ENCODE measurements at regions not wholly inside any gene's neighbourhood (a gene's known extent, or its start where the extent isn't known, plus 50 kb on each side); places are given as distances from the start of the nearest gene placed in this dataset.

DNA sequence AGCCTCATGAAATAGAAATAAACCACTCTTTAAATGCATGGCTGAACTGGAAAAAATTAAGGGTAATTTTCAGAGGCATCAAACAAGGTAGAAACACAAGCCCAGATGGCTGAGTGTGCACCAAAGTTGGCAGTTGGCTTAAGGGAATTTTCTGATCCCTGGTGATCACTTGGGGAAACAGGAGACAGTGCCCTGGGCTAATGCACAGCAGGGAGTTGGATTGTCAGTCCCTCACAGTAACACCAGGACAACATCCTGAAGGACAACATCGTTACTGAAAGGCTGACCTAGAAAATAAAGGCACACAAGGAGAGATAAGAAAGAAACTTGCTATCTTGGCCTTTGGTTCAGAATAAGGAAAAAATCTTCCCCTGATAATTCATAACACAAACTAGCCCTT, 417.0 kb downstream of the SLC4A3 start:
- Histone ChIP-seq H3K27ac (ENCODE audit: low read depth, low read length) (peak overlapping the region; percentile 44; the same call in 1 of the 2 replicates), H3K4me1 (ENCODE audit: control insufficient read depth, insufficient read depth, low read length) (peaks cover 30% of the 10 kb centered on the region), H3K36me3 (ENCODE audit: control insufficient read depth, insufficient read depth, low read length) (no peaks in the 10 kb centered on the region), H3K9me3 (ENCODE audit: control insufficient read depth, insufficient read depth, low read depth, low read length) (no peaks in the 10 kb centered on the region), H3K27me3 (ENCODE audit: control insufficient read depth, insufficient read depth, low read length) (no peaks in the 10 kb centered on the region), H3K4me3 (ENCODE audit: low read depth, low read length) (no peak overlapping the region), H3K9ac (ENCODE audit: low read length) (no peak overlapping the region)

DNA sequence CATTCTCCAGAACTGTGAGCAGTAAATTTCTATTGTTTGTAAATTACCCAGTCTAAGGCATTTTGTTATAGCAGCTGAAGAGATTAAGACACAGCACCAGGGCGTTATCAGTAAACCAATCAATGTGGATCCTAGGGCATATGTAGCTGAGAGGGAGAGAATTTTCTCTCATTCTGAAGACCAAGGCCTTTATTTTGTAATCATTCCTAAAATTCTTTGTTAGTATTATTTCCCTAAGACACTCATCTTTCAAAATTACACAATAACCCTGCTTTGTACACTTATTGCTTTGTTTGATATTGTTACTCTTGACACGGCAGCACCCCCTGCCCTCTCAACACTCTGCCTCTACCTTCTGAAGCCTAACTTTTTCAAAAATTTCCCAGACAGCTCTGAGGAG, 419.1 kb downstream of the SLC4A3 start:
- Histone ChIP-seq H3K4me3 (ENCODE audit: low read depth, low read length) (no peak overlapping the region), H3K27me3 (ENCODE audit: control insufficient read depth, insufficient read depth, low read length) (no peaks in the 10 kb centered on the region), H3K9me3 (ENCODE audit: control insufficient read depth, insufficient read depth, low read depth, low read length) (no peaks in the 10 kb centered on the region), H3K27ac (ENCODE audit: low read depth, low read length) (no peak overlapping the region), H3K36me3 (ENCODE audit: control insufficient read depth, insufficient read depth, low read length) (no peaks in the 10 kb centered on the region), H3K9ac (ENCODE audit: low read length) (no peak overlapping the region), H3K4me1 (ENCODE audit: control insufficient read depth, insufficient read depth, low read length) (peaks cover 25% of the 10 kb centered on the region)

DNA sequence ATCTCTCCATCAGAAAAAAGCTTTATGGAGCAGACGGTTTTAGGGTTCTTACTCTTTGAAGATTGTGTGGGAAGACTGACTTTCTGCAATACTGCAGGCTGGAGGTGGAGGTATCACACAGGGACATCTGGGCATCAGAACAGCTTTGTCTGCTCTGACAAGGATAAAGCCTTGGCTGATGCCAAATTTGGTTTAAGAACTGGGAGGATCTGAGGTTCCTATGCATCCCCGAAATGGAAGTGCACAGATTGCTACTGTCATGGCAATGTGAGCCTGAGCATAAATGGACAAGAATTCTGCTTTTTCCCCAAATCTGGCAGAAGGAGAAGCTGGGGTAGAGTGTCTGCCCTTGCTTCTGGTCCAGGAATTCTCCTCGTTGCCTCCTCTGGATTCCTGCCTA, 424.3 kb downstream of the SLC4A3 start:
- no peak overlapping the region for H3K4me3 ChIP-seq (ENCODE audit: low read depth, low read length)
- H3K27ac ChIP-seq (ENCODE audit: low read depth, low read length), result no peak overlapping the region
- no peaks in the 10 kb centered on the region for H3K27me3 ChIP-seq (ENCODE audit: control insufficient read depth, insufficient read depth, low read length)
- no peak overlapping the region for H3K9ac ChIP-seq (ENCODE audit: low read length)
- H3K36me3 ChIP-seq (ENCODE audit: control insufficient read depth, insufficient read depth, low read length), result no peaks in the 10 kb centered on the region
- no peaks in the 10 kb centered on the region for H3K4me1 ChIP-seq (ENCODE audit: control insufficient read depth, insufficient read depth, low read length)
- H3K9me3 ChIP-seq (ENCODE audit: control insufficient read depth, insufficient read depth, low read depth, low read length), result peaks cover 11% of the 10 kb centered on the region; the same call in 1 of the 2 replicates

DNA sequence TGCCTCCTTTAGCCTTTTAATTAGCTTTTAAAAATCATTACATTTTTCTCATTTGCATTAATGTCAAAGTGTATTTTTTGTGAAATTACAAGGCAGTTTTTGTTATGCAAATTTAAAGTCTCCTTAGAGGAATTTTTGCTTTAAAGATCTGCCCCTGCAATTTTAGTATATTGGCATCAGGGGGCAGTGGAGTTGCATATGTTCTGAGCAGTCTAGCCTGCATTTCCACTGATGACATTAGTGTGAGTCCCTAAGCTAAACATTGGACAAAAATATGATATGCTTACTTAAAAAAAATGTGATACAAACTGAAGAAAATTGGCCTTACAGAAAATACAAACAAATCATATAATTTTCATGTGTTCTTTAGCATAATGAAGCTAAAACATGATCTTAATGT, 426.5 kb downstream of the SLC4A3 start:
- Histone ChIP-seq H3K4me1 (ENCODE audit: control insufficient read depth, insufficient read depth, low read length) (no peaks in the 10 kb centered on the region), H3K4me3 (ENCODE audit: low read depth, low read length) (no peak overlapping the region), H3K36me3 (ENCODE audit: control insufficient read depth, insufficient read depth, low read length) (no peaks in the 10 kb centered on the region), H3K9me3 (ENCODE audit: control insufficient read depth, insufficient read depth, low read depth, low read length) (peaks cover 11% of the 10 kb centered on the region; the same call in 1 of the 2 replicates), H3K27ac (ENCODE audit: low read depth, low read length) (no peak overlapping the region), H3K27me3 (ENCODE audit: control insufficient read depth, insufficient read depth, low read length) (no peaks in the 10 kb centered on the region), H3K9ac (ENCODE audit: low read length) (no peak overlapping the region)

DNA sequence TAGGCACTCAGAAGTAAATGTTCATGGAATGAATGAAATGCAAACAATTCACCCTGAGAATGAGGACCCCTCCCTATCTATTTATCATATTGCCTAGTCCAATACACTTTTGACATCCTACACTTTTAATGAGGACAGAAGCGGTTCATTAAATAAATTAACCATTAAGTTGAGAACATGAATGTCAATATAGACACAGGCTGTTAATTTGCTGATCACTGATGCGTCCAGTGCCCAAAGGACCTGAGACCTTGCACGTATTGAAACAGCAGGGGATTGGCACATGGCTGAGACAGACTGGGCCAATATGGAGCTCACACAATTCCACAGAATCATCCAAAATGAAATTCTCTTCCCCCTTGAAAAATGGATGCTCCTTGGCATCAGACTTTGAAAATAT, 430.0 kb downstream of the SLC4A3 start:
- no peak overlapping the region for H3K4me3 ChIP-seq (ENCODE audit: low read depth, low read length)
- no peak overlapping the region for H3K9ac ChIP-seq (ENCODE audit: low read length)
- no peaks in the 10 kb centered on the region for H3K27me3 ChIP-seq (ENCODE audit: control insufficient read depth, insufficient read depth, low read length)
- peaks cover 11% of the 10 kb centered on the region; the same call in 1 of the 2 replicates for H3K9me3 ChIP-seq (ENCODE audit: control insufficient read depth, insufficient read depth, low read depth, low read length)
- H3K36me3 ChIP-seq (ENCODE audit: control insufficient read depth, insufficient read depth, low read length), result no peaks in the 10 kb centered on the region
- no peak overlapping the region for H3K27ac ChIP-seq (ENCODE audit: low read depth, low read length)
- H3K4me1 ChIP-seq (ENCODE audit: control insufficient read depth, insufficient read depth, low read length), result no peaks in the 10 kb centered on the region

DNA sequence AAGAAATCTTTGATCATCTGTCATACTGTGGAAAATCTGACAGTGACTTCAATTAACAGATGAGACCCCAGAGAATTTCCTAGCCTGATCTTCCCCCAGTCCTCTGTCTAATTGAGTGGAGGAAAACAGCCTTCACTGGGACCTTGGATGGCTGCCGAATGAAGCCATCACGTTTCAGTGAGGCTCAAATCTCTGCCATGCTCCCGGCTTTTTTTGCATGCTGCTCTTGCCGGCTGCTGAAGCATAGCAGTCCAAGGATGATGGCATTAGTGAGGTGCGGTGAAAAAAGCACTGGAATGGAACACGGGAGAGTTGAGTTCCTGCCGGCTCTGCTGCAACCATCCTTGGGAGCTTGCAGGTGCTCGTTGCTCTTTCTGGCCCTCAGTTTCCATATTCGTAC, 430.5 kb downstream of the SLC4A3 start:
- H3K4me3 ChIP-seq (ENCODE audit: low read depth, low read length), result no peak overlapping the region

DNA sequence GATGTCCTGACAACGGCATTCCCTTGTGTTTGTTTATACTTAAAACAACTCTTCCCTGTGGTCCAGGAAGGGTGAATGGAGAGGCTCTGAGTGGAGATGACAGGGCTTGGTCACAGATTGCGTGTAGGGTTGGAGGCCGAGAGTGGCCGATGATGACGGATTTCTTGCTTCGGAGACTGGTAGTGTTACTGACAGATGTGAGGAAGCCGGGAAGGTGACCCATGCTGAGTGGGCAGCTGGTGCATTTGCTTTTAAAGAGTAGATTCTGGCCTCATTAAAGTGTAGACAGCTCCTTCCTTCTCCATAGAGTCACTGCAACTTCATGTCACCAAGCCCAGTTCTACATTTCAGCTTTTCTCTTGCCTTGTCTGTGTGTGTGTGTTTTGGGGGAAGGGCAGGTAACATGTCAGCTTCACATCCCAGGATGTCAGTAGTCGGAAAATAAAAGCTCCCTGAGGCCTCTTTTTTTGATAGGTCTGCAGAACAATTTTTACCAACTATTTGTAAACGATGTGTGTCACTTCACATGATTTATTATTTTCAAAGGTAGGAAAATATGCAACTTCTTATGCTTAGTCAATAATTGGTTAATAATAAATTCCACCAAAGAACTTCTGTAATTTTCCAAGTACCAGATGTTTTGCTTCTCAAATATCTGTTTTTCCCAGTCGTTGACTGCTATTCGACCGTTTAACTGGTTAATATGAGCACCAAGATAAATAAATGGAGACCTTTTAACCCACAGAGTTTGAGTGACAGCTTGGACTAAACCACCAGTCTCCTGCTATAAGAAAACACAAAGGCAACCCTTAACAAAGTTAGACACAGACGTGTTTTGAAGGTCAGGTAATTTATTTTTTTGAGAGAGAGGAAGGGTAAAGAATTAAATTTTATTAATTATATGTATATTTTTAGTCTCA, 436.9 kb downstream of the SLC4A3 start:
- H3K4me1 ChIP-seq (ENCODE audit: control insufficient read depth, insufficient read depth, low read length), result no peaks in the 10 kb centered on the region
- H3K4me3 ChIP-seq (ENCODE audit: low read depth, low read length), result no peak overlapping the region
- no peak overlapping the region for H3K27ac ChIP-seq (ENCODE audit: low read depth, low read length)
- H3K27me3 ChIP-seq (ENCODE audit: control insufficient read depth, insufficient read depth, low read length), result no peaks in the 10 kb centered on the region
- H3K9ac ChIP-seq (ENCODE audit: low read length), result no peak overlapping the region
- no peaks in the 10 kb centered on the region for H3K9me3 ChIP-seq (ENCODE audit: control insufficient read depth, insufficient read depth, low read depth, low read length)
- no peaks in the 10 kb centered on the region for H3K36me3 ChIP-seq (ENCODE audit: control insufficient read depth, insufficient read depth, low read length)

More for the DNA sequence above, 430.5 kb downstream of the SLC4A3 start:
- H3K4me1 ChIP-seq (ENCODE audit: control insufficient read depth, insufficient read depth, low read length), result no peaks in the 10 kb centered on the region
- H3K9me3 ChIP-seq (ENCODE audit: control insufficient read depth, insufficient read depth, low read depth, low read length), result peaks cover 9% of the 10 kb centered on the region; the same call in 1 of the 2 replicates
- H3K9ac ChIP-seq (ENCODE audit: low read length), result no peak overlapping the region
- H3K36me3 ChIP-seq (ENCODE audit: control insufficient read depth, insufficient read depth, low read length), result no peaks in the 10 kb centered on the region
- H3K27me3 ChIP-seq (ENCODE audit: control insufficient read depth, insufficient read depth, low read length), result no peaks in the 10 kb centered on the region
- no peak overlapping the region for H3K27ac ChIP-seq (ENCODE audit: low read depth, low read length)

DNA sequence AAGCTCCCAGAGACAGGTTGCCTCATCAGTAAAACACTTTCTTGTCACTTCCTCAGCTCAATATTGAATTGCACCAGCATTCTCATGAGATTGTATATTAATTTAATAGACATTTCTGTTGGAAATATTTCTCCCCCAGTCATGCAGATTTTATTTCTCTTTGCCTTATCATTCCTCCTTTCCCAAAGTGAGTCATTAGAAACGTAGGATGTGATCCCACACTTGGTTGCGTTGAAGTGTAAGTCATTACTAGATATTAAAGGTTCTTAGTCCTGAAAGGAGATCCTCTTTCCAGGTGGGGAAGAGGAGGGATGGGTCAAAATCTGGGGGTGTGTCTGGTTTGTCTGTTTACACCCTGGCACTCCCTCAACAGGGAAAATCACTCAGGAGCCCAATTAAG, 438.2 kb downstream of the SLC4A3 start:
- Histone ChIP-seq H3K9ac (ENCODE audit: low read length) (no peak overlapping the region), H3K9me3 (ENCODE audit: control insufficient read depth, insufficient read depth, low read depth, low read length) (no peaks in the 10 kb centered on the region), H3K4me3 (ENCODE audit: low read depth, low read length) (no peak overlapping the region)

DNA sequence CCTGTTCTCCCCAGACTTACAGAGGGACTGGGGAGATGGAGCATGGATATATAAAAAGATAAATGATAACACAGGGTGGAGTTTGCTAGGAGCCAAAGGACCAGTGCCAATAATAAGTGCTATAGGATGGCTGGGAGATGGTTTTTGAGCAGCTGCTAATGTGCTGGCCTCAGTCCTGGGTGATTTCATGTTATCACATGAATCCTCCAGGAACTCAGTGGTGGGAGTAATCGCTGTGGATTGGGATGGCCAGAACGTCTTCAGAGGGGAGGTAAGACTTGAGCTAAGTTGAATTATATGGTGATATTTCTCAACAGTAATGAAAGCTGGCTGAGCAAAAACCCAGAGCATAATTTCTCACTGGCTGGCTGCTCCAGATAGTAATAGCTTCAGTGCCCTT, 441.4 kb downstream of the SLC4A3 start:
- no peaks in the 10 kb centered on the region for H3K9me3 ChIP-seq (ENCODE audit: control insufficient read depth, insufficient read depth, low read depth, low read length)
- H3K27ac ChIP-seq (ENCODE audit: low read depth, low read length), result no peak overlapping the region

More for the DNA sequence above, 438.2 kb downstream of the SLC4A3 start:
- Histone ChIP-seq H3K27me3 (ENCODE audit: control insufficient read depth, insufficient read depth, low read length) (no peaks in the 10 kb centered on the region), H3K4me1 (ENCODE audit: control insufficient read depth, insufficient read depth, low read length) (no peaks in the 10 kb centered on the region), H3K36me3 (ENCODE audit: control insufficient read depth, insufficient read depth, low read length) (no peaks in the 10 kb centered on the region), H3K27ac (ENCODE audit: low read depth, low read length) (no peak overlapping the region)

DNA sequence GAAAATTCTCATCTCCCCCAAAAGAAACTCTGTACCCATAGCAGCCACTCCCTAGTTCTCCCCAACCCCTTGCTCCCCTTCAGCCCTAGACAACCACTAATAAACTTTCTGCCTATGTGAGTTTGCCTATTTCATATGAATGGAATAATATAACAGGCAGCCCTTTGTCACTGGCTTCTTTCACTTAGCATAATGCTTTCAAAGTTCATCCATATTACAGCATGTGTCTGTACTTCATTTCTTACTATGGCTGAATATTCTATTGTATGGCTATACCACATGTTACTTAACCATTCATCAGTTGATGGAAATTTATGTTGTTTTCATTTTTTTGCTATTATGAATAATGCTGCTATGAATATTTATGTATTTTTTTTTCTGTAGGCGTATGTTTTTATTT, 442.9 kb downstream of the SLC4A3 start:
- H3K4me1 ChIP-seq (ENCODE audit: control insufficient read depth, insufficient read depth, low read length), result no peaks in the 10 kb centered on the region
- H3K9ac ChIP-seq (ENCODE audit: low read length), result no peak overlapping the region
- no peak overlapping the region for H3K4me3 ChIP-seq (ENCODE audit: low read depth, low read length)
- no peak overlapping the region for H3K27ac ChIP-seq (ENCODE audit: low read depth, low read length)
- no peaks in the 10 kb centered on the region for H3K27me3 ChIP-seq (ENCODE audit: control insufficient read depth, insufficient read depth, low read length)
- no peaks in the 10 kb centered on the region for H3K9me3 ChIP-seq (ENCODE audit: control insufficient read depth, insufficient read depth, low read depth, low read length)
- no peaks in the 10 kb centered on the region for H3K36me3 ChIP-seq (ENCODE audit: control insufficient read depth, insufficient read depth, low read length)

More for the DNA sequence above, 441.4 kb downstream of the SLC4A3 start:
- Histone ChIP-seq H3K27me3 (ENCODE audit: control insufficient read depth, insufficient read depth, low read length) (no peaks in the 10 kb centered on the region), H3K9ac (ENCODE audit: low read length) (no peak overlapping the region), H3K4me1 (ENCODE audit: control insufficient read depth, insufficient read depth, low read length) (no peaks in the 10 kb centered on the region), H3K4me3 (ENCODE audit: low read depth, low read length) (no peak overlapping the region), H3K36me3 (ENCODE audit: control insufficient read depth, insufficient read depth, low read length) (no peaks in the 10 kb centered on the region)

DNA sequence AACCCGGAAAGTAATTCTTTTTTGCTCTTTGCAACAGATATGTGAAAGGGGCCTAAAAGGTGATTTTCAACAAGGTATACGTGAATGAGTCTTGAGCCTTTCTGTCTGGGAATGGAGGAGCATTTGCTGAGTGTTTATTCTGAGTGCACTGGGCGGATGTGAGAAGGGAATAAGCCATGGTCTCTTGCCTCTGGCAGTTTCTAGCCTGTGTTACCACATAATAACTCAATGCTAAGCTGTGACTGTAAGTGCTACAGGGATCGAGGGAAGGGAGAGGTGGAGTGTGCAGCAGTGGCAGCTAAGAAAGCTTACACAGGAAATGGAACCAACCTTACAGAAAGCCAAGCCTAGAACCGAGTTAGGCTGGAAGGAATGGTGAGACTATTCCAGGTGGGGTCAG, 444.3 kb downstream of the SLC4A3 start:
- H3K27ac ChIP-seq (ENCODE audit: low read depth, low read length), result no peak overlapping the region
- H3K9ac ChIP-seq (ENCODE audit: low read length), result no peak overlapping the region
- no peaks in the 10 kb centered on the region for H3K36me3 ChIP-seq (ENCODE audit: control insufficient read depth, insufficient read depth, low read length)
- no peaks in the 10 kb centered on the region for H3K27me3 ChIP-seq (ENCODE audit: control insufficient read depth, insufficient read depth, low read length)
- no peak overlapping the region for H3K4me3 ChIP-seq (ENCODE audit: low read depth, low read length)
- no peaks in the 10 kb centered on the region for H3K9me3 ChIP-seq (ENCODE audit: control insufficient read depth, insufficient read depth, low read depth, low read length)
- H3K4me1 ChIP-seq (ENCODE audit: control insufficient read depth, insufficient read depth, low read length), result peaks cover 10% of the 10 kb centered on the region

Data from HUES6 (cell line).